ENCODE measurements at regions not wholly inside any gene's neighbourhood (a gene's known extent, or its start where the extent isn't known, plus 50 kb on each side); places are given as distances from the start of the nearest gene placed in this dataset.

GRCh38 chr3:177379045-177379444, 181.8 kb upstream of the TBL1XR1 start:
- peak in 3 of 5 experiments; percentile 29 for TF ChIP-seq CTCF (IDR thresholded peaks at IDR 0.05 in 4 of 5, conservative IDR thresholded peaks at IDR 0.05 in 1 of 5)
- TF ChIP-seq POLR2A (IDR thresholded peaks at IDR 0.05), result no peak
